Mesothelial cell of epicardium (in vitro differentiated cells): ENCODE measurements at regions not wholly inside any gene's neighbourhood (a gene's known extent, or its start where the extent isn't known, plus 50 kb on each side); places are given as distances from the start of the nearest gene placed in this dataset.
A peak's percentile ranks its signal among the peaks of the same experiment; 100 is the strongest.
"Not testable (repeated sequence)": the region's sequence is repeated elsewhere in the genome, so short reads cannot be mapped to it uniquely, and the experiment has no call there.

Experiments
- DNase-seq, 2 experiments: peaks; one replicate each; pipeline ENCODE4 v3.0.0; 2021; ENCODE audit warnings: low spot score in 2 of 2; ENCODE audit not compliant: unreplicated experiment in 2 of 2
- H3K27ac Mint-ChIP-seq: 2 replicates; pipeline ENCODE4 v1.8.0; 2021; ENCODE audit warnings: mixed read lengths
- H3K27me3 Mint-ChIP-seq: 2 replicates; pipeline ENCODE4 v1.8.0; 2021; ENCODE audit warnings: low read depth, mixed read lengths
- H3K36me3 Mint-ChIP-seq: 2 replicates; pipeline ENCODE4 v1.8.0; 2021; ENCODE audit warnings: mixed read lengths
- H3K4me1 Mint-ChIP-seq: 2 replicates; pipeline ENCODE4 v1.8.0; 2021; ENCODE audit warnings: mixed read lengths
- H3K4me3 Mint-ChIP-seq: 2 replicates; pipeline ENCODE4 v1.8.0; 2021; ENCODE audit warnings: mild to moderate bottlenecking, moderate library complexity, mixed read lengths
- H3K9me3 Mint-ChIP-seq: 2 replicates; pipeline ENCODE4 v1.8.0; 2021; ENCODE audit warnings: mixed read lengths
- TF ChIP-seq, protein P1 (sequence below): fragments of 200-600 bp; sonication (generic); IDR thresholded peaks from one replicate; pipeline ENCODE4 v1.5.0; 2021; ENCODE audit warnings: antibody characterized with exemption; ENCODE audit not compliant: unreplicated experiment

DNA sequence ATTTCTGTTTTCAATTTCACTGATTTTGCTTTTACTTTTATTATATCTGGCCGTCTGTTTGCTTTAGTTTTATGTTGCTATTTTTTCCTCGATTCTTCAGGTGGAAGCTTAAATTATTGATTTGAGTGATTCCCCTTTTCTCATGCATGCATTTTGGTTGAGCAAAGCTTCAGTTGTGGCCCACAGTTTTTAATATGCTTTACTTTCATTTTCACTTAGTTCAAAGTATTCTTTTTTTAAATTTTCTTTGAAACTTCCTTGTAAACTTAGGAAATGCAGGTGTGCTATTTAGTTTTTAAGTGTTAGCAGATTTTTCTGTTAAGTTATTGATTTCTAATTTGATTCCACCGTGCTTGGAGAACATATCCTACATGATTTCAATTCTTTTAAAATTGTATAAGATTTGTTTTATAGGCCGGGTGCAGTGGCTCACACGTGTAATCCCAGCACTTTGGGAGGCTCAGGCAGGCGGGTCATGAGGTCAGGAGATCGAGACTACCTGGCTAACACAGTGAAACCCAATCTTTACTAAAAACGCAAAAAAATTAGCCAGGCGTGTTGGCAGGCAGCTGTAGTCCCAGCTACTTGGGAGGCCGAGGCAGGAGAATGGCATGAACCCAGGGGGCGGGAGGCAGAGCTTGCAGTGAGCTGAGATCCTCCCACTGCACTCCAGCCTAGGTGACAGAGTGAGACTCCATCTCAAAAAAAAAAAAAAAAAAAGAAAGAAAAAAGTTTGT is 531.2 kb downstream of the KIF2B start:
- Mint-ChIP-seq H3K27ac (no peak overlapping the region), H3K4me3 (no peak overlapping the region), H3K27me3 (no peaks in the 10 kb centered on the region), H3K9me3 (peaks cover 48% of the 10 kb centered on the region), H3K36me3 (no peaks in the 10 kb centered on the region), H3K4me1 (peaks cover 7% of the 10 kb centered on the region)
- DNase-seq, result no peak
- TF ChIP-seq, protein P1, sequence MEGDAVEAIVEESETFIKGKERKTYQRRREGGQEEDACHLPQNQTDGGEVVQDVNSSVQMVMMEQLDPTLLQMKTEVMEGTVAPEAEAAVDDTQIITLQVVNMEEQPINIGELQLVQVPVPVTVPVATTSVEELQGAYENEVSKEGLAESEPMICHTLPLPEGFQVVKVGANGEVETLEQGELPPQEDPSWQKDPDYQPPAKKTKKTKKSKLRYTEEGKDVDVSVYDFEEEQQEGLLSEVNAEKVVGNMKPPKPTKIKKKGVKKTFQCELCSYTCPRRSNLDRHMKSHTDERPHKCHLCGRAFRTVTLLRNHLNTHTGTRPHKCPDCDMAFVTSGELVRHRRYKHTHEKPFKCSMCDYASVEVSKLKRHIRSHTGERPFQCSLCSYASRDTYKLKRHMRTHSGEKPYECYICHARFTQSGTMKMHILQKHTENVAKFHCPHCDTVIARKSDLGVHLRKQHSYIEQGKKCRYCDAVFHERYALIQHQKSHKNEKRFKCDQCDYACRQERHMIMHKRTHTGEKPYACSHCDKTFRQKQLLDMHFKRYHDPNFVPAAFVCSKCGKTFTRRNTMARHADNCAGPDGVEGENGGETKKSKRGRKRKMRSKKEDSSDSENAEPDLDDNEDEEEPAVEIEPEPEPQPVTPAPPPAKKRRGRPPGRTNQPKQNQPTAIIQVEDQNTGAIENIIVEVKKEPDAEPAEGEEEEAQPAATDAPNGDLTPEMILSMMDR, result no peak

DNA sequence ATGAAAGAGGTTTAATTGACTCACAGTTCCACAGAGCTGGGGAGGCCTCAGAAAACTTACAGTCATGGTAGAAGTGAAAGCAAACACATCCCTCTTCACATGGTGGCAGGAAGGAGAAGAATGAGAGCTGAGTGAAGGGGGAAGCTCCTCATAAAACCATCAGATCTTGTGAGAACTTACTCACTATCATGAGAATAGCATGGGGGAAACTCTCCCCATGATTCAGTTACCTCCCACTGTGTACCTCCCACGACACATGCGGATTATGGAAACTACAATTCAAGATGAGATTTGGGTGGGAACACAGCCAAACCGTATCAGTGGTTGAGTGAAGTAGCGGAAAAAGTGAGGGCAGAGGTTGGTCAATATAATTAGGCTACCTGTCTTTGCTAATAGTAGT is 538.3 kb downstream of the KIF2B start:
- H3K9me3 Mint-ChIP-seq, result peaks cover 16% of the 10 kb centered on the region
- DNase-seq, H3K27ac Mint-ChIP-seq, H3K27me3 Mint-ChIP-seq, H3K36me3 Mint-ChIP-seq, H3K4me3 Mint-ChIP-seq: not testable (repeated sequence)
- H3K4me1 Mint-ChIP-seq, result peaks cover 36% of the 10 kb centered on the region

DNA sequence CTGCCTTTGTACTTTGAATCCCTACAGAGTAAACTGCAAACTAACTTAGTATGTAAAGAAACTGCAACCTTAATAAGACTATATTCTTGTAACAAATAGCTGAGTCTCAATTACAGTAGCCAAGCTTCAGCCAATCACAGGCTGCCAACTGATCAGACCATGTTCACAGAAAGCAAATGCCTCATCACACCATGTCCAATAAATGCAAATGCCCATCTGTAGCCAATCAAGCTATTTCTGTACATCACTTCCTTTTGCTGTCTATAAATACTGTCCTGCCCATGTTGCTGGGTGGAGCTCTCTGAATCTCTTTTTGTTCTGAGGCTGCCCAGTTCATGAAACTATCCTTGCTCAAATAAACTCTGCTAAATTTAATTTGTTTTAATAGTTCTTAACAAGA is 531.7 kb upstream of the TOM1L1 start:
- Mint-ChIP-seq H3K4me1 (peaks cover 33% of the 10 kb centered on the region), H3K4me3 (no peak overlapping the region), H3K36me3 (no peaks in the 10 kb centered on the region), H3K27ac (no peak overlapping the region), H3K27me3 (no peaks in the 10 kb centered on the region), H3K9me3 (peaks cover 14% of the 10 kb centered on the region)
- TF ChIP-seq, protein P1, result no peak
- no peak for DNase-seq

DNA sequence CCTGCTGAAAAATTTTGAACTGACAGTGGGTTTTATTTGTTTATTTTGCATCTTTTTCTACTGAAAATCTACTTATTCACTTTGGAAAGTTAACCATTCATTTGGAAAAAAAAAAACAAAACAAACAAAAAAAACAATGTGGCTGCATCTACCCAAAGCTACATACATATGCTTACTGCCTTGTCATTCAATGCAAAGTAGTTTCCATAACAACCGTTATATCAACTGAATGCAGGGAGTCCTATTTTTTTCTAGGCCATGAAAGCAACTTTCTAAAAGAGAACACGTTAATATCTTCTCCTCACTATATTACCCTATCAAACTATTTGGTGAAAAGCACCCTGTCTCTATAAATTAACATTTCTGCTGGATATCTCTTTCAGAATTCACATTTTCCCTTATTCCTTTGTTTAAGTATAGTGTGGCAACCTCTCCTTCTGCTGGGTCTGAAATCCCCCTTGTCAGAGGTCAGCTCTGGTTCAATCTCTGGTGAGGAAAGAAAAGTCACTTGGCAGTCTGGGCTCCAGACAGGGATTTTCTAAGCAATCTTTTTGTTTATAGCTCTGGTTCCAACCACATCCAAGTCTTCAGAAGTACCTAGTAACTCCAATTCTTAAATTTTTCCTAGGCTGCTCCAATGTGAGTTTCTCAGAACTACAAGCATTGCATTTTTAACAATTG is 528.4 kb upstream of the TOM1L1 start:
- peaks cover 20% of the 10 kb centered on the region for H3K4me1 Mint-ChIP-seq
- H3K9me3 Mint-ChIP-seq, result peaks cover 9% of the 10 kb centered on the region
- TF ChIP-seq, protein P1, result no peak
- H3K27ac Mint-ChIP-seq, result peak overlapping the region; percentile 75
- no peaks in the 10 kb centered on the region for H3K36me3 Mint-ChIP-seq
- no peak overlapping the region for H3K4me3 Mint-ChIP-seq
- H3K27me3 Mint-ChIP-seq, result no peaks in the 10 kb centered on the region
- no peak for DNase-seq

DNA sequence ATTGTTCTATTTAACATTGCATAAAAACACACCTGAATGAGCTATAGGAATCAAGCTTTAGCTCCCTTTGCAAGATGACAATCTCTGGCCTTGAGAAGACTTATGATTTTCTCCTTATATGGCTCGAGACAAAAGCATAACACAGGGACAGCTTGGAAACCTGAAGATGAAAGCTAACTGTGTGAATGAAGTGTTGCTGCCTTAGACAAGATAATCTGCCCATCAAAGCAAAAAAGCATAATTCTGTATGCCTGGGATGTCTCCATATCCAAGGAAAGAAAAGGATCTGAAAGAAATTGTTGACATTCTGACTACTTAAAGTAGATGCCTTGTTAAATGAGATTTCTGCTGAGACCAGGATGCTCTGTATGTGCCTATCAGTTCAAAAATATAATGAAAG is 526.7 kb upstream of the TOM1L1 start:
- DNase-seq, result no peak
- H3K27me3 Mint-ChIP-seq, result no peaks in the 10 kb centered on the region
- no peak overlapping the region for H3K4me3 Mint-ChIP-seq
- H3K4me1 Mint-ChIP-seq, result peaks cover 20% of the 10 kb centered on the region
- no peaks in the 10 kb centered on the region for H3K36me3 Mint-ChIP-seq
- TF ChIP-seq, protein P1, result no peak
- no peak overlapping the region for H3K27ac Mint-ChIP-seq
- peaks cover 8% of the 10 kb centered on the region for H3K9me3 Mint-ChIP-seq

DNA sequence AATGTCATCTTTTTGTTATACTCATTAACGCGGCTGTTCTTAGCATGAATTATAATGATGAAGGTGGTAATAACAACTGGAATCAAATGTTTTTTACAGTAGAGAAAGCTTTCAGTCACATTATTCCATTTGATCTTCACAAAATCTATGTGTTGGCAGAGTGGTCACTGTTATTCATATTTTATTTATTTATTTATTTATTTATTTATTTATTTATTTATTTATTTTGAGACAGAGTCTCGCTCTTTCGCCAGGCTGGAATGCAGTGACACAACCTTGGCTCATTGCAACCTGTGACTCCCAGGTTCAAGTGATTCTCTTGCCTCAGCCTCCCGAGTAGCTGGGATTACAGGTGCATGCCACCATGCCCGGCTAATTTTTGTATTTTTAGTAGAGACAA is 524.2 kb upstream of the TOM1L1 start:
- peaks cover 20% of the 10 kb centered on the region for H3K4me1 Mint-ChIP-seq

More for the DNA sequence above, 524.2 kb upstream of the TOM1L1 start:
- H3K9me3 Mint-ChIP-seq, H3K27ac Mint-ChIP-seq, DNase-seq, H3K27me3 Mint-ChIP-seq, H3K36me3 Mint-ChIP-seq, H3K4me3 Mint-ChIP-seq: not testable (repeated sequence)
